ENCODE measurements at regions not wholly inside any gene's neighbourhood (a gene's known extent, or its start where the extent isn't known, plus 50 kb on each side); places are given as distances from the start of the nearest gene placed in this dataset.

DNA sequence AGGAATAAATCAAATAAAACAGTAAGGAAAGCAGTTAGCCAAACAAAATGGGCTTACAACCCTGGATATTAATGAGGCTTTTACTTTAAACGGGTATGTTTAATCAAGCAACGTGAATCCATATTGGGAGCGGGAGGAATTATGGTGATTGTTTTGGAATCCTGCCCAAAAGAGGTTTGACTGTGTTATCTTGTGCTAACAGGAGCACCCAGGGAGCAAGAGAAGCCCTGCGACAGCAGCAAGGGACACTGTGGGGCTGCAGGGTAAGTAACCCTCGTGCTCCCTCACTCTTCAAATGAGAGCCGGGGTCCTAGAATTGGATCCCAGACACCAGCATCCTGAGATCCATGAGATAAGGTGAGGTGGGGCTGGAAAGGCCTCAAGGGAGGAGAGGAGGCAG is 72.6 kb upstream of the PGBD5 start:
- 87% methylated on average over 6 of the region's 6 CpGs for WGBS
- H3K4me1 ChIP-seq (ENCODE audit: control insufficient read depth, insufficient read depth, low read depth, low read length): peaks cover 3% of the 10 kb centered on the region

DNA sequence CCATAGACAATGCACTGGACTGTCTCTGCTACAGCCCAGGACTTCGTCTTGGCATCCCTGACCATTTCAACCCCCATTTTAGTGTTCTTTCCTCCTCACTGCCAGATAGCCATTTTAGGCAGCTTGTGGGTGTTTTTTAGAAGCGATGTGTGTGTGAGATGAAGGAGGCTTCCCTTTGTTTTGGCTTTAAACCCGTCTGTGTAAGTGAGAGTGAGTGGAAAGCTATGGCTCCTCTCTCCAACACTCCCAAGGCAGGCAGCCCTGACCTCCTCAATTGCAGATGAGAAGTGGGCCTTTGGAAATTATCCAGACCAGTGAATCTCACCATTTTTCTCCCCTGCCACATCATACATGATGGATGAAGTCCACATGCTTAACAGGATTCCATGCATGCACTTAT is 70.3 kb upstream of the PGBD5 start:
- Histone ChIP-seq H3K27me3 (ENCODE audit: control insufficient read depth in 1 of 2, insufficient read depth in 1 of 2, low read length in 2 of 2) (peaks cover 0 to 22% of the 10 kb centered on the region in 2 experiments), H3K4me1 (ENCODE audit: control insufficient read depth, insufficient read depth, low read depth, low read length) (peaks cover 3% of the 10 kb centered on the region), H3K36me3 (ENCODE audit: control insufficient read depth in 1 of 2, insufficient read depth in 2 of 2, low read depth in 1 of 2, low read length in 2 of 2) (no peaks in the 10 kb centered on the region), H3K23ac (ENCODE audit: low read length in 2 of 2) (no peak overlapping the region), H3K4ac (ENCODE audit: low read depth in 1 of 2, low read length in 2 of 2) (no peak overlapping the region), H3K79me1 (replicated peaks; ENCODE audit: low read length, poor library complexity, severe bottlenecking) (no peaks in the 10 kb centered on the region), H3K14ac (ENCODE audit: low read length in 2 of 2) (no peak overlapping the region), H2BK12ac (ENCODE audit: low read length in 2 of 2) (no peak overlapping the region), H3K4me2 (ENCODE audit: low read length, poor library complexity, severe bottlenecking) (no peak overlapping the region), H4K91ac (ENCODE audit: low read length) (no peak overlapping the region), H4K8ac (ENCODE audit: low read length) (no peak overlapping the region), H2BK15ac (ENCODE audit: low read depth, poor library complexity, severe bottlenecking) (no peak overlapping the region), H3K9ac (ENCODE audit: low read length) (no peak overlapping the region), H2BK120ac (ENCODE audit: low read depth, low read length) (no peak overlapping the region), H2BK5ac (ENCODE audit: low read depth, low read length, poor library complexity, severe bottlenecking) (no peak overlapping the region), H3K18ac (ENCODE audit: low read depth in 1 of 2, low read length in 2 of 2) (no peak overlapping the region), H3K9me3 (ENCODE audit: control insufficient read depth, low read length) (peaks cover 7% of the 10 kb centered on the region), H3K4me3 (ENCODE audit: insufficient read depth in 1 of 2, low read depth in 1 of 2, low read length in 2 of 2) (no peak overlapping the region), H2AFZ (ENCODE audit: low read depth, low read length) (no peak overlapping the region), H3K27ac (ENCODE audit: low read length, poor library complexity, severe bottlenecking) (no peak overlapping the region), H2AK5ac (ENCODE audit: low read length, severe bottlenecking) (no peak overlapping the region)
- DNase-seq: no peak
- 27% methylated on average over 1 of the region's 3 CpGs for WGBS

More for the DNA sequence above, 72.6 kb upstream of the PGBD5 start:
- H3K27me3 ChIP-seq (ENCODE audit: control insufficient read depth in 1 of 2, insufficient read depth in 1 of 2, low read length in 2 of 2): peaks cover 0 to 22% of the 10 kb centered on the region in 2 experiments
- no peaks in the 10 kb centered on the region for H3K36me3 ChIP-seq (ENCODE audit: control insufficient read depth in 1 of 2, insufficient read depth in 2 of 2, low read depth in 1 of 2, low read length in 2 of 2)
- H3K79me1 ChIP-seq (replicated peaks; ENCODE audit: low read length, poor library complexity, severe bottlenecking): no peaks in the 10 kb centered on the region
- no peak overlapping the region for H4K91ac ChIP-seq (ENCODE audit: low read length)
- H3K27ac ChIP-seq (ENCODE audit: low read length, poor library complexity, severe bottlenecking): no peak overlapping the region
- no peak overlapping the region for H2AFZ ChIP-seq (ENCODE audit: low read depth, low read length)
- no peak overlapping the region for H3K9ac ChIP-seq (ENCODE audit: low read length)
- no peak overlapping the region for H3K18ac ChIP-seq (ENCODE audit: low read depth in 1 of 2, low read length in 2 of 2)
- H2BK5ac ChIP-seq (ENCODE audit: low read depth, low read length, poor library complexity, severe bottlenecking): no peak overlapping the region
- no peak overlapping the region for H2BK15ac ChIP-seq (ENCODE audit: low read depth, poor library complexity, severe bottlenecking)
- H3K14ac ChIP-seq (ENCODE audit: low read length in 2 of 2): no peak overlapping the region
- no peak overlapping the region for H2BK120ac ChIP-seq (ENCODE audit: low read depth, low read length)
- H3K4me2 ChIP-seq (ENCODE audit: low read length, poor library complexity, severe bottlenecking): no peak overlapping the region
- no peak overlapping the region for H3K4ac ChIP-seq (ENCODE audit: low read depth in 1 of 2, low read length in 2 of 2)
- H2BK12ac ChIP-seq (ENCODE audit: low read length in 2 of 2): no peak overlapping the region
- no peak overlapping the region for H3K23ac ChIP-seq (ENCODE audit: low read length in 2 of 2)
- H2AK5ac ChIP-seq (ENCODE audit: low read length, severe bottlenecking): no peak overlapping the region
- no peak for DNase-seq
- no peak overlapping the region for H4K8ac ChIP-seq (ENCODE audit: low read length)
- no peak overlapping the region for H3K4me3 ChIP-seq (ENCODE audit: insufficient read depth in 1 of 2, low read depth in 1 of 2, low read length in 2 of 2)
- H3K9me3 ChIP-seq (ENCODE audit: control insufficient read depth, low read length): peaks cover 7% of the 10 kb centered on the region

DNA sequence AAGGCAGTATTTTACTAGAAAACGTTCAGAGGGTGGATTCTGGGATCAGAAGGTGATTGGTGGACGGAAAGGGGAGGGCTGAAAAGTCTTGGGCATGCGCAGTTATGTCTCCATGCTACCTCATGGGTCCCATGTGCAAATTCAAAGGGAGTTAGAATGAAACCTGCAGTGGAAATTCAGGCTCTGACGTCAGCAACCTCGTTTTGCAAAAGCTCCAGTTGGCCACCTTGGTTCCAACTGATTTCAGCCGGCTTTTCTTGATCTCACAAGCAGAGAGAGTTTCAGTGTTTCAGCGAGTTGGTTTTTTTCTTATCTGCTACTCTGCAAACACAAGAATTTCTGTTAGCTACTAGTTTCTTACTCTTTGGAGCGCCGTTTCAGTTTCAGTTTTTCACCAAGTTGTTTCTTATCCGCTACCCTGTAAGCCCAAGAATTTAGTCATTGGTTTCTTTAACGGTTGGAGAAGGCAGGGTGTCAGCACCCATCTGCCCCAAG is 69.8 kb upstream of the PGBD5 start:
- Histone ChIP-seq H3K9me3 (ENCODE audit: control insufficient read depth, low read length) (peaks cover 7% of the 10 kb centered on the region), H2BK15ac (ENCODE audit: low read depth, poor library complexity, severe bottlenecking) (no peak overlapping the region), H3K23ac (ENCODE audit: low read length in 2 of 2) (no peak overlapping the region), H3K18ac (ENCODE audit: low read depth in 1 of 2, low read length in 2 of 2) (no peak overlapping the region), H3K79me1 (replicated peaks; ENCODE audit: low read length, poor library complexity, severe bottlenecking) (no peaks in the 10 kb centered on the region), H2BK120ac (ENCODE audit: low read depth, low read length) (no peak overlapping the region), H3K36me3 (ENCODE audit: control insufficient read depth in 1 of 2, insufficient read depth in 2 of 2, low read depth in 1 of 2, low read length in 2 of 2) (no peaks in the 10 kb centered on the region), H4K91ac (ENCODE audit: low read length) (no peak overlapping the region), H2BK5ac (ENCODE audit: low read depth, low read length, poor library complexity, severe bottlenecking) (no peak overlapping the region), H3K14ac (ENCODE audit: low read length in 2 of 2) (no peak overlapping the region), H3K4me1 (ENCODE audit: control insufficient read depth, insufficient read depth, low read depth, low read length) (no peaks in the 10 kb centered on the region), H3K27me3 (ENCODE audit: control insufficient read depth in 1 of 2, insufficient read depth in 1 of 2, low read length in 2 of 2) (peaks cover 5 to 22% of the 10 kb centered on the region in 2 experiments), H2BK12ac (ENCODE audit: low read length in 2 of 2) (no peak overlapping the region), H3K4ac (ENCODE audit: low read depth in 1 of 2, low read length in 2 of 2) (no peak overlapping the region), H3K27ac (ENCODE audit: low read length, poor library complexity, severe bottlenecking) (no peak overlapping the region), H4K8ac (ENCODE audit: low read length) (no peak overlapping the region), H2AFZ (ENCODE audit: low read depth, low read length) (no peak overlapping the region), H3K4me2 (ENCODE audit: low read length, poor library complexity, severe bottlenecking) (no peak overlapping the region), H2AK5ac (ENCODE audit: low read length, severe bottlenecking) (no peak overlapping the region), H3K4me3 (ENCODE audit: insufficient read depth in 1 of 2, low read depth in 1 of 2, low read length in 2 of 2) (no peak overlapping the region), H3K9ac (ENCODE audit: low read length) (no peak overlapping the region)
- no peak for DNase-seq
- 75% methylated on average over 11 of the region's 11 CpGs for WGBS

DNA sequence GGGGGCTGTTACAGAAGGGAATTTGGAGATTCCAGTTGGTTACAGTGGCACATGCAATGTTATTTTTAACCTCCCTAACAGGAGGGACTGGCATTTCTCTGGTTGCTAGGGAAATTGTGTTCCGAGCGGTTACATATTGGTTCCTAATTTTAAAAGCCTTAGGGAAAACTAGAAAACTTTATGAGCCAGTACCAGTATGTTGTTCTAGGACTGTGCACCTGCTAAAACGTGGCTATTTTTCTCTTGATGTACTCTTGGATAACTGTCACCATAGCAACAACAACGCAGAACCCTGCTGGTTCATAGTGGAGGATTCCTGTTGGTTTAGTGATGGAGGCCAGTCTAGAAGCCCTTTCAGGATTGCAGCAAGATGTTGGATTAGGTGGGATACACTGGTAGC is 68.9 kb upstream of the PGBD5 start:
- no peak overlapping the region for H3K4ac ChIP-seq (ENCODE audit: low read depth in 1 of 2, low read length in 2 of 2)
- H3K27me3 ChIP-seq (ENCODE audit: control insufficient read depth in 1 of 2, insufficient read depth in 1 of 2, low read length in 2 of 2): peaks cover 5 to 22% of the 10 kb centered on the region in 2 experiments
- no peaks in the 10 kb centered on the region for H3K36me3 ChIP-seq (ENCODE audit: control insufficient read depth in 1 of 2, insufficient read depth in 2 of 2, low read depth in 1 of 2, low read length in 2 of 2)
- H3K4me3 ChIP-seq (ENCODE audit: insufficient read depth in 1 of 2, low read depth in 1 of 2, low read length in 2 of 2): no peak overlapping the region
- no peak overlapping the region for H2AFZ ChIP-seq (ENCODE audit: low read depth, low read length)
- no peak overlapping the region for H3K18ac ChIP-seq (ENCODE audit: low read depth in 1 of 2, low read length in 2 of 2)
- no peaks in the 10 kb centered on the region for H3K4me1 ChIP-seq (ENCODE audit: control insufficient read depth, insufficient read depth, low read depth, low read length)
- no peak overlapping the region for H3K9ac ChIP-seq (ENCODE audit: low read length)
- no peak overlapping the region for H2BK12ac ChIP-seq (ENCODE audit: low read length in 2 of 2)
- no peak overlapping the region for H2BK15ac ChIP-seq (ENCODE audit: low read depth, poor library complexity, severe bottlenecking)
- no peak for DNase-seq
- 61% methylated on average over 4 of the region's 4 CpGs for WGBS
- H2BK120ac ChIP-seq (ENCODE audit: low read depth, low read length): no peak overlapping the region
- no peak overlapping the region for H3K4me2 ChIP-seq (ENCODE audit: low read length, poor library complexity, severe bottlenecking)
- no peak overlapping the region for H3K14ac ChIP-seq (ENCODE audit: low read length in 2 of 2)
- H3K79me1 ChIP-seq (replicated peaks; ENCODE audit: low read length, poor library complexity, severe bottlenecking): no peaks in the 10 kb centered on the region
- no peak overlapping the region for H3K27ac ChIP-seq (ENCODE audit: low read length, poor library complexity, severe bottlenecking)
- no peak overlapping the region for H4K91ac ChIP-seq (ENCODE audit: low read length)
- H3K23ac ChIP-seq (ENCODE audit: low read length in 2 of 2): no peak overlapping the region
- H2AK5ac ChIP-seq (ENCODE audit: low read length, severe bottlenecking): no peak overlapping the region
- H2BK5ac ChIP-seq (ENCODE audit: low read depth, low read length, poor library complexity, severe bottlenecking): no peak overlapping the region
- no peak overlapping the region for H4K8ac ChIP-seq (ENCODE audit: low read length)
- H3K9me3 ChIP-seq (ENCODE audit: control insufficient read depth, low read length): peaks cover 7% of the 10 kb centered on the region
